HEK293 (cell line): ENCODE measurements at regions not wholly inside any gene's neighbourhood (a gene's known extent, or its start where the extent isn't known, plus 50 kb on each side); places are given as distances from the start of the nearest gene placed in this dataset.

ENCODE experiments used
- CTCF ChIP-seq: fragments of 450-650 bp; formaldehyde crosslinking; IDR thresholded peaks from 2 replicates; pipeline ENCODE4 v1.5.1; 2016; ENCODE audit warnings: missing biosample characterization, missing genetic modification characterization
- GLIS2 ChIP-seq: fragments of 450-650 bp; formaldehyde crosslinking; IDR thresholded peaks from 2 replicates; pipeline ENCODE4 v1.5.1; 2016; ENCODE audit warnings: missing biosample characterization, missing genetic modification characterization
- KLF9 ChIP-seq: fragments of 450-650 bp; formaldehyde crosslinking; IDR thresholded peaks from 2 replicates; pipeline ENCODE4 v1.5.1; 2016; ENCODE audit warnings: missing biosample characterization, missing genetic modification characterization, low read depth
- REST ChIP-seq: fragments of 450-650 bp; formaldehyde crosslinking; IDR thresholded peaks from 2 replicates; pipeline ENCODE4 v1.5.1; 2016; ENCODE audit warnings: missing biosample characterization, missing genetic modification characterization
- ZBTB11 ChIP-seq: fragments of 450-650 bp; formaldehyde crosslinking; conservative IDR thresholded peaks from 2 replicates; pipeline ENCODE4 v1.5.1; 2016; ENCODE audit warnings: low read depth, missing biosample characterization, missing genetic modification characterization
- ZNF10 ChIP-seq: fragments of 450-650 bp; formaldehyde crosslinking; IDR thresholded peaks from 2 replicates; pipeline ENCODE4 v1.5.1; 2017; ENCODE audit warnings: missing biosample characterization, missing genetic modification characterization
- ZNF404 ChIP-seq: fragments of 450-650 bp; formaldehyde crosslinking; IDR thresholded peaks from 2 replicates; pipeline ENCODE4 v1.5.1; 2017; ENCODE audit warnings: missing biosample characterization, missing genetic modification characterization
- TF ChIP-seq, protein P1 (sequence below): fragments of 450-650 bp; formaldehyde crosslinking; IDR thresholded peaks from 2 replicates; pipeline ENCODE4 v1.5.1; 2016; ENCODE audit warnings: missing biosample characterization, missing genetic modification characterization
- TF ChIP-seq, protein P2 (sequence below): fragments of 450-650 bp; formaldehyde crosslinking; IDR thresholded peaks from 2 replicates; pipeline ENCODE4 v1.5.1; 2016; ENCODE audit warnings: missing biosample characterization, missing genetic modification characterization

GRCh38 chr7:17152721-17153120 is 145.7 kb upstream of the AHR start:
- no peak for TF ChIP-seq KLF9
- TF ChIP-seq, protein P1, sequence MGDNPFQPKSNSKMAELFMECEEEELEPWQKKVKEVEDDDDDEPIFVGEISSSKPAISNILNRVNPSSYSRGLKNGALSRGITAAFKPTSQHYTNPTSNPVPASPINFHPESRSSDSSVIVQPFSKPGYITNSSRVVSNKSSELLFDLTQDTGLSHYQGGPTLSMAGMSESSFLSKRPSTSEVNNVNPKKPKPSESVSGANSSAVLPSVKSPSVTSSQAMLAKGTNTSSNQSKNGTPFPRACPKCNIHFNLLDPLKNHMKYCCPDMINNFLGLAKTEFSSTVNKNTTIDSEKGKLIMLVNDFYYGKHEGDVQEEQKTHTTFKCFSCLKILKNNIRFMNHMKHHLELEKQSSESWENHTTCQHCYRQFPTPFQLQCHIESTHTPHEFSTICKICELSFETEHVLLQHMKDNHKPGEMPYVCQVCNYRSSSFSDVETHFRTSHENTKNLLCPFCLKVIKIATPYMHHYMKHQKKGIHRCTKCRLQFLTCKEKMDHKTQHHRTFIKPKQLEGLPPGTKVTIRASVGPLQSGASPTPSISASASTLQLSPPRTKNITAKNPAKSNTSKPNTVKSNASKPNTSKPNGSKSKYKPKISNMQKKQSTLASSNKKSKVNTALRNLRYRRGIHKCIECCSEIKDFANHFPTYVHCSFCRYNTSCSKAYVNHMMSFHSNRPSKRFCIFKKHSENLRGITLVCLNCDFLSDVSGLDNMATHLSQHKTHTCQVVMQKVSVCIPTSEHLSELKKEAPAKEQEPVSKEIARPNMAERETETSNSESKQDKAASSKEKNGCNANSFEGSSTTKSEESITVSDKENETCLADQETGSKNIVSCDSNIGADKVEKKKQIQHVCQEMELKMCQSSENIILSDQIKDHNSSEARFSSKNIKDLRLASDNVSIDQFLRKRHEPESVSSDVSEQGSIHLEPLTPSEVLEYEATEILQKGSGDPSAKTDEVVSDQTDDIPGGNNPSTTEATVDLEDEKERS, result no peak
- TF ChIP-seq REST (tag by site-specific recombination), result no peak
- no peak for TF ChIP-seq GLIS2
- no peak for TF ChIP-seq CTCF
- no peak for TF ChIP-seq ZNF404 (tag by site-specific recombination)
- TF ChIP-seq, protein P2, sequence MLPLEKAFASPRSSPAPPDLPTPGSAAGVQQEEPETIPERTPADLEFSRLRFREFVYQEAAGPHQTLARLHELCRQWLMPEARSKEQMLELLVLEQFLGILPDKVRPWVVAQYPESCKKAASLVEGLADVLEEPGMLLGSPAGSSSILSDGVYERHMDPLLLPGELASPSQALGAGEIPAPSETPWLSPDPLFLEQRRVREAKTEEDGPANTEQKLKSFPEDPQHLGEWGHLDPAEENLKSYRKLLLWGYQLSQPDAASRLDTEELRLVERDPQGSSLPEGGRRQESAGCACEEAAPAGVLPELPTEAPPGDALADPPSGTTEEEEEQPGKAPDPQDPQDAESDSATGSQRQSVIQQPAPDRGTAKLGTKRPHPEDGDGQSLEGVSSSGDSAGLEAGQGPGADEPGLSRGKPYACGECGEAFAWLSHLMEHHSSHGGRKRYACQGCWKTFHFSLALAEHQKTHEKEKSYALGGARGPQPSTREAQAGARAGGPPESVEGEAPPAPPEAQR (tag by site-specific recombination), result no peak
- no peak for TF ChIP-seq ZBTB11
- no peak for TF ChIP-seq ZNF10 (tag by site-specific recombination)
